ENCODE measurements at regions not wholly inside any gene's neighbourhood (a gene's known extent, or its start where the extent isn't known, plus 50 kb on each side); places are given as distances from the start of the nearest gene placed in this dataset.

DNA sequence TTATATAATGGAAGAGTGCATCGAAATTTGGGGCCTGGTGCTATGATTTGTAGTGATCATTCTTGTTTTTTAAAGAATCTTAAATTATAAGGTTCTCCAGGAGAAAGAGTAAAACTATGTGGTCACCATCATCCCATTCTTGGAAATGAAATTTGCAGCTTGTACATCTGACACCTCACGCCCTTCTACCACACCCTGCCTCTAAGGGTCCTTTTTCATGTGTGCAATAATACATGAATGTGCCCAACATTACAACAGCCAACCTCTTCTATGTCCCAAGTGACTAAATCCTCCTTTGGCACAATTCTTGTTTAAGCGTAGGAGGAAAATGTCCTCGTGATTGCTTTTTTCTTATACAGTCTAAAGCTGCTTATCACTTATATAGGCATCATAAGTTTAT lies 636.5 kb upstream of the NOVA1 start:
- TF ChIP-seq POLR2AphosphoS5 (IDR thresholded peaks at IDR 0.05; ENCODE audit: borderline replicate concordance, low read depth, low read length) (no peak), EZH2 (IDR thresholded peaks at IDR 0.05) (no peak)
